A549 (cell line): ENCODE measurements at regions not wholly inside any gene's neighbourhood (a gene's known extent, or its start where the extent isn't known, plus 50 kb on each side); places are given as distances from the start of the nearest gene placed in this dataset.

Experiments
- CTCF ChIP-seq: fragments of >200 bp; sonication (Bioruptor Twin); formaldehyde crosslinking; IDR thresholded peaks from 3 replicates; pipeline ENCODE4 v1.5.1; 2016
- EP300 ChIP-seq, 2 experiments: fragments of >200 bp; sonication (Bioruptor Twin); formaldehyde crosslinking; IDR thresholded peaks; 2 replicates in 1 of 2; 3 replicates in 1 of 2; pipeline ENCODE4 v1.6.1; 2016 to 2017
- HDAC2 ChIP-seq: fragments of 200-600 bp; sonication (generic); IDR thresholded peaks from 2 replicates; pipeline ENCODE4 v1.6.1; 2016
- MAFK ChIP-seq: fragments of 450-650 bp; IDR thresholded peaks from 2 replicates; pipeline ENCODE4 v1.6.1; 2014; ENCODE audit not compliant: partially characterized antibody
- MYC ChIP-seq: IDR thresholded peaks from 2 replicates; pipeline ENCODE4 v1.6.1; 2012; ENCODE audit warnings: mild to moderate bottlenecking, inconsistent platforms, low read length, improper control_type of control experiment, borderline replicate concordance
- NR3C1 ChIP-seq: fragments of >200 bp; sonication (Bioruptor Twin); formaldehyde crosslinking; IDR thresholded peaks from 3 replicates; pipeline ENCODE4 v1.6.1; 2017
- POLR2A ChIP-seq: IDR thresholded peaks from 2 replicates; pipeline ENCODE4 v1.6.1; 2012; ENCODE audit warnings: mild to moderate bottlenecking, low read length
- RAD21 ChIP-seq, 2 experiments: fragments of >200 bp in 1 of 2; sonication (Bioruptor Twin) in 1 of 2; formaldehyde crosslinking in 1 of 2; IDR thresholded peaks in 1 of 2; conservative IDR thresholded peaks in 1 of 2; 2 replicates in 1 of 2; 3 replicates in 1 of 2; pipeline ENCODE4 v1.6.1; 2012 to 2018; ENCODE audit warnings: inconsistent platforms in 1 of 2
- RCOR1 ChIP-seq: fragments of 150-350 bp; IDR thresholded peaks from 2 replicates; pipeline ENCODE4 v1.6.1; 2014; ENCODE audit warnings: antibody characterized with exemption, low read length, low read depth

DNA sequence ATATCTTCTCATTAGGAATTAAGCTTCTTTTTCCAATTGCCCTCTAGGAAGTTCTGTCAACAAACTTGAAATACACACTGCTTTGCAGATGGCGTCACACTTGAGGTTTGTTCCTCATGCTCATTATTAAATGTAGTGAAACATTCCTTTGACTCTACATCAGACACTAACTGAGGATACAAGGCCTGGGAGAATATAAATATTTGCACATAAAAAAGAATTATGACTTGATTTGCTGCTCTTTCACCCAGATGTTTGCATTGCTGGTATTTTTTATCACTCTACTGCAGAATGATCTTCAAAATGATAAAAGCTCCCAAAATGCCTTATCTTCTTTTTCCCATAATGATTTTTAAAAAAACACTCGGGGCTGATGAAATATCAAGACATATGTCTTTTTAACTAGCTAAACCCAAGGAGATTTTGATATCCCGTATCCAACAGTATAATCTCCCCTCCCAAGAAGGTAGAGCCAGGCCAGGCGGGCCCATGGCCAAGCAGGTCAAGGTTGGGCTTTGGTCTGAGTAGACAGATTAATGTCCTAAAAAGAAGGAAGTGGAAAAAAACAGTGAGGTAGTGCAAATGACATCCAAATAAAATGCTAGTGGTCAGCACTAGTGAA lies 264.6 kb downstream of the HHIPL2 start:
- no peak for TF ChIP-seq RAD21 (conservative IDR thresholded peaks at IDR 0.05 in 1 of 2, IDR thresholded peaks at IDR 0.05 in 1 of 2)
- no peak for TF ChIP-seq CTCF
- no peak for TF ChIP-seq RCOR1
- TF ChIP-seq MYC, result no peak
- TF ChIP-seq POLR2A, result no peak
- no peak for TF ChIP-seq HDAC2
- TF ChIP-seq MAFK, result no peak
- TF ChIP-seq NR3C1, result no peak
- no peak for TF ChIP-seq EP300 (IDR thresholded peaks at IDR 0.05)
